ENCODE measurements at regions not wholly inside any gene's neighbourhood (a gene's known extent, or its start where the extent isn't known, plus 50 kb on each side); places are given as distances from the start of the nearest gene placed in this dataset.

GRCh38 chr4:37510626-37511025, 175.6 kb downstream of the RELL1 start:
- H3K4me3 ChIP-seq (ENCODE audit: low read depth, low read length): no peak overlapping the region
- TF ChIP-seq CTCF (IDR thresholded peaks at IDR 0.05; ENCODE audit: low read depth, low read length) (no peak), MYC (IDR thresholded peaks at IDR 0.05; ENCODE audit: low read depth, low read length) (no peak), POLR2A (IDR thresholded peaks at IDR 0.05; ENCODE audit: extremely low read depth, insufficient read length) (no peak)
- TF ChIP-seq, protein P1, sequence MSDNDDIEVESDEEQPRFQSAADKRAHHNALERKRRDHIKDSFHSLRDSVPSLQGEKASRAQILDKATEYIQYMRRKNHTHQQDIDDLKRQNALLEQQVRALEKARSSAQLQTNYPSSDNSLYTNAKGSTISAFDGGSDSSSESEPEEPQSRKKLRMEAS (IDR thresholded peaks at IDR 0.05; ENCODE audit: low read depth, low read length): no peak
- DNase-seq (ENCODE audit: low read depth): no peak

- no peak for DNase-seq (ENCODE audit: low read depth)
- H3K4me3 ChIP-seq (ENCODE audit: low read depth, low read length): no peak overlapping the region
- TF ChIP-seq MYC (IDR thresholded peaks at IDR 0.05; ENCODE audit: low read depth, low read length): no peak
- TF ChIP-seq, protein P1 (IDR thresholded peaks at IDR 0.05; ENCODE audit: low read depth, low read length): no peak
- TF ChIP-seq CTCF (IDR thresholded peaks at IDR 0.05; ENCODE audit: low read depth, low read length): no peak
- no peak for TF ChIP-seq POLR2A (IDR thresholded peaks at IDR 0.05; ENCODE audit: extremely low read depth, insufficient read length)
These were observed 182.9 kb downstream of the RELL1 start for GRCh38 chr4:37503261-37503660.

DNA sequence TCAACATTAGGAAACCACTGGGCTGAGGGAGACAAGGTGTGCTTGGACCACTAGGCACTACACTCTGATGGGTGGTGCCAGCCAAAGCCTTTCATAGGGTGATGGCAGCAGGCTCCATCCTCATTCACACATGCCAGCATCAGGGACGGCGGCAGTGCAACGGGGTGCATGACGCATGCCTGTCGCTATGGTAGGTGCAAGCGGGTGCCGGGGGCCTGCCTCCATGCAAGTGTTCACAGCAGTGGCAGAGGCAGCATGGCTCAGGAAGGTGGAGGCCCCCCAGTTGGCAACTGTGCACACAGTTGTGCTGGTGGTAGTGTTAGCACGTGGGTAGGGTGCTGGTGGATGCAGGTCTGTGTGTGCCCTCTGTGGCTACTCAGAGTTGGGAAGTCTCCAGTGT, 184.1 kb downstream of the RELL1 start:
- H3K4me3 ChIP-seq (ENCODE audit: low read depth, low read length): no peak overlapping the region
- DNase-seq (ENCODE audit: low read depth): no peak
- no peak for TF ChIP-seq MYC (IDR thresholded peaks at IDR 0.05; ENCODE audit: low read depth, low read length)
- TF ChIP-seq, protein P1 (IDR thresholded peaks at IDR 0.05; ENCODE audit: low read depth, low read length): no peak
- no peak for TF ChIP-seq POLR2A (IDR thresholded peaks at IDR 0.05; ENCODE audit: extremely low read depth, insufficient read length)
- no peak for TF ChIP-seq CTCF (IDR thresholded peaks at IDR 0.05; ENCODE audit: low read depth, low read length)
